Astrocyte of the hippocampus (primary cell): ENCODE measurements at regions not wholly inside any gene's neighbourhood (a gene's known extent, or its start where the extent isn't known, plus 50 kb on each side); places are given as distances from the start of the nearest gene placed in this dataset.

ENCODE experiments used
- DNase-seq: peaks from one replicate; pipeline ENCODE4 v3.0.0; 2011; ENCODE audit warnings: low read depth, low spot score

- no peak for DNase-seq
Measured at GRCh38 chr9:93730217-93730616, 153.8 kb downstream of the PHF2 start.
